ENCODE measurements at regions not wholly inside any gene's neighbourhood (a gene's known extent, or its start where the extent isn't known, plus 50 kb on each side); places are given as distances from the start of the nearest gene placed in this dataset.

- TF ChIP-seq CTCF (IDR thresholded peaks at IDR 0.05), result no peak
- TF ChIP-seq POLR2AphosphoS5 (IDR thresholded peaks at IDR 0.05; ENCODE audit: insufficient read depth in 1 of 2, low read depth in 1 of 2), result no peak
Observed at GRCh38 chr5:97531549-97531948, 348.5 kb upstream of the RIOK2 start.
